ENCODE measurements at regions not wholly inside any gene's neighbourhood (a gene's known extent, or its start where the extent isn't known, plus 50 kb on each side); places are given as distances from the start of the nearest gene placed in this dataset.

DNA sequence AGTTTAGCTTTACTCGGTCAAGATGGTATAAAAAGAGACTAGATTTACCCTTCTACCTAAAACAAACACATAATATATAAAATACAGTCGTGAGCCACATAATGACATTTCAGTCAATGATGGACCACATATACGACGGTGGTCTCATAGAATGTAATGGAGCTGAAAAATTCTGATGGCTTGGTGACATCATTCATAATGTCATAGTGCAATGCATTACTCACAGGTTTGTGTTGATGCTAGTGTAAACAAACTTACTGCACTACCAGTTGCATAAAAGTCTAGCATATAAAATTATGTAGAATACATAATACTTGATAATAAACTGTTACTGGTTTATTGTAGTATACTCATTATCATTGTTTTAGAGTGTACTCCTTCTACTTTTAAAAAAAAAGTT lies 115.9 kb upstream of the GDNF start:
- TF ChIP-seq, protein P1, sequence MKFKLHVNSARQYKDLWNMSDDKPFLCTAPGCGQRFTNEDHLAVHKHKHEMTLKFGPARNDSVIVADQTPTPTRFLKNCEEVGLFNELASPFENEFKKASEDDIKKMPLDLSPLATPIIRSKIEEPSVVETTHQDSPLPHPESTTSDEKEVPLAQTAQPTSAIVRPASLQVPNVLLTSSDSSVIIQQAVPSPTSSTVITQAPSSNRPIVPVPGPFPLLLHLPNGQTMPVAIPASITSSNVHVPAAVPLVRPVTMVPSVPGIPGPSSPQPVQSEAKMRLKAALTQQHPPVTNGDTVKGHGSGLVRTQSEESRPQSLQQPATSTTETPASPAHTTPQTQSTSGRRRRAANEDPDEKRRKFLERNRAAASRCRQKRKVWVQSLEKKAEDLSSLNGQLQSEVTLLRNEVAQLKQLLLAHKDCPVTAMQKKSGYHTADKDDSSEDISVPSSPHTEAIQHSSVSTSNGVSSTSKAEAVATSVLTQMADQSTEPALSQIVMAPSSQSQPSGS (tag by site-specific recombination; IDR thresholded peaks at IDR 0.05; ENCODE audit: low read depth) = peak; percentile 85
- no peak for TF ChIP-seq ZNF274 (IDR thresholded peaks at IDR 0.05; ENCODE audit: low read length)
- TF ChIP-seq ZNF274 (tag by site-specific recombination; IDR thresholded peaks at IDR 0.05; ENCODE audit: borderline replicate concordance) = no peak
- TF ChIP-seq, protein P2, sequence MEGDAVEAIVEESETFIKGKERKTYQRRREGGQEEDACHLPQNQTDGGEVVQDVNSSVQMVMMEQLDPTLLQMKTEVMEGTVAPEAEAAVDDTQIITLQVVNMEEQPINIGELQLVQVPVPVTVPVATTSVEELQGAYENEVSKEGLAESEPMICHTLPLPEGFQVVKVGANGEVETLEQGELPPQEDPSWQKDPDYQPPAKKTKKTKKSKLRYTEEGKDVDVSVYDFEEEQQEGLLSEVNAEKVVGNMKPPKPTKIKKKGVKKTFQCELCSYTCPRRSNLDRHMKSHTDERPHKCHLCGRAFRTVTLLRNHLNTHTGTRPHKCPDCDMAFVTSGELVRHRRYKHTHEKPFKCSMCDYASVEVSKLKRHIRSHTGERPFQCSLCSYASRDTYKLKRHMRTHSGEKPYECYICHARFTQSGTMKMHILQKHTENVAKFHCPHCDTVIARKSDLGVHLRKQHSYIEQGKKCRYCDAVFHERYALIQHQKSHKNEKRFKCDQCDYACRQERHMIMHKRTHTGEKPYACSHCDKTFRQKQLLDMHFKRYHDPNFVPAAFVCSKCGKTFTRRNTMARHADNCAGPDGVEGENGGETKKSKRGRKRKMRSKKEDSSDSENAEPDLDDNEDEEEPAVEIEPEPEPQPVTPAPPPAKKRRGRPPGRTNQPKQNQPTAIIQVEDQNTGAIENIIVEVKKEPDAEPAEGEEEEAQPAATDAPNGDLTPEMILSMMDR (tag by site-specific recombination; IDR thresholded peaks at IDR 0.05) = no peak
- TF ChIP-seq, protein P3, sequence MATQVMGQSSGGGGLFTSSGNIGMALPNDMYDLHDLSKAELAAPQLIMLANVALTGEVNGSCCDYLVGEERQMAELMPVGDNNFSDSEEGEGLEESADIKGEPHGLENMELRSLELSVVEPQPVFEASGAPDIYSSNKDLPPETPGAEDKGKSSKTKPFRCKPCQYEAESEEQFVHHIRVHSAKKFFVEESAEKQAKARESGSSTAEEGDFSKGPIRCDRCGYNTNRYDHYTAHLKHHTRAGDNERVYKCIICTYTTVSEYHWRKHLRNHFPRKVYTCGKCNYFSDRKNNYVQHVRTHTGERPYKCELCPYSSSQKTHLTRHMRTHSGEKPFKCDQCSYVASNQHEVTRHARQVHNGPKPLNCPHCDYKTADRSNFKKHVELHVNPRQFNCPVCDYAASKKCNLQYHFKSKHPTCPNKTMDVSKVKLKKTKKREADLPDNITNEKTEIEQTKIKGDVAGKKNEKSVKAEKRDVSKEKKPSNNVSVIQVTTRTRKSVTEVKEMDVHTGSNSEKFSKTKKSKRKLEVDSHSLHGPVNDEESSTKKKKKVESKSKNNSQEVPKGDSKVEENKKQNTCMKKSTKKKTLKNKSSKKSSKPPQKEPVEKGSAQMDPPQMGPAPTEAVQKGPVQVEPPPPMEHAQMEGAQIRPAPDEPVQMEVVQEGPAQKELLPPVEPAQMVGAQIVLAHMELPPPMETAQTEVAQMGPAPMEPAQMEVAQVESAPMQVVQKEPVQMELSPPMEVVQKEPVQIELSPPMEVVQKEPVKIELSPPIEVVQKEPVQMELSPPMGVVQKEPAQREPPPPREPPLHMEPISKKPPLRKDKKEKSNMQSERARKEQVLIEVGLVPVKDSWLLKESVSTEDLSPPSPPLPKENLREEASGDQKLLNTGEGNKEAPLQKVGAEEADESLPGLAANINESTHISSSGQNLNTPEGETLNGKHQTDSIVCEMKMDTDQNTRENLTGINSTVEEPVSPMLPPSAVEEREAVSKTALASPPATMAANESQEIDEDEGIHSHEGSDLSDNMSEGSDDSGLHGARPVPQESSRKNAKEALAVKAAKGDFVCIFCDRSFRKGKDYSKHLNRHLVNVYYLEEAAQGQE (tag by site-specific recombination; IDR thresholded peaks at IDR 0.05) = no peak
- TF ChIP-seq ZNF350 (tag by site-specific recombination; IDR thresholded peaks at IDR 0.05) = no peak
- TF ChIP-seq KLF8 (tag by site-specific recombination; IDR thresholded peaks at IDR 0.05) = no peak
- TF ChIP-seq ZNF830 (tag by site-specific recombination; IDR thresholded peaks at IDR 0.05; ENCODE audit: low read depth) = no peak
- TF ChIP-seq ZNF837 (tag by site-specific recombination; IDR thresholded peaks at IDR 0.05) = no peak

Measured in HEK293 (cell line).